WTC11 (cell line): ENCODE measurements at regions not wholly inside any gene's neighbourhood (a gene's known extent, or its start where the extent isn't known, plus 50 kb on each side); places are given as distances from the start of the nearest gene placed in this dataset.

Source experiments
- CBFB ChIP-seq: sonication (generic); formaldehyde crosslinking; IDR thresholded peaks from 2 replicates; pipeline ENCODE4 v1.8.1; 2022; ENCODE audit warnings: mild to moderate bottlenecking, low read depth, missing genetic modification reagents
- CREB1 ChIP-seq: sonication (generic); formaldehyde crosslinking; IDR thresholded peaks from 2 replicates; pipeline ENCODE4 v1.8.0; 2023; ENCODE audit warnings: mild to moderate bottlenecking, missing genetic modification reagents
- EMX1 ChIP-seq: fragments of 250-450 bp; sonication (Bioruptor Pico); IDR thresholded peaks from 2 replicates; pipeline ENCODE4 v1.8.0; 2021; ENCODE audit warnings: mild to moderate bottlenecking
- MYBL2 ChIP-seq: sonication (generic); formaldehyde crosslinking; IDR thresholded peaks from 2 replicates; pipeline ENCODE4 v1.8.1; 2023; ENCODE audit warnings: mild to moderate bottlenecking, moderate library complexity, missing genetic modification reagents
- NFYB ChIP-seq: sonication (generic); formaldehyde crosslinking; conservative IDR thresholded peaks from 2 replicates; pipeline ENCODE4 v1.8.0; 2022; ENCODE audit warnings: low read depth, missing genetic modification reagents
- NR2C2 ChIP-seq: sonication (generic); formaldehyde crosslinking; IDR thresholded peaks from 2 replicates; pipeline ENCODE4 v1.8.0; 2022; ENCODE audit warnings: mild to moderate bottlenecking, missing genetic modification reagents
- NR3C1 ChIP-seq: sonication (generic); formaldehyde crosslinking; conservative IDR thresholded peaks from 2 replicates; pipeline ENCODE4 v1.8.1; 2023; ENCODE audit warnings: low read depth, mild to moderate bottlenecking, missing genetic modification reagents
- RELA ChIP-seq: sonication (generic); formaldehyde crosslinking; IDR thresholded peaks from 2 replicates; pipeline ENCODE4 v1.8.1; 2022; ENCODE audit warnings: missing genetic modification reagents, mild to moderate bottlenecking, borderline replicate concordance
- ZNF423 ChIP-seq: fragments of 250-450 bp; sonication (Bioruptor Pico); IDR thresholded peaks from 2 replicates; pipeline ENCODE4 v2.1.2; 2022; ENCODE audit warnings: mild to moderate bottlenecking, moderate library complexity
- TF ChIP-seq, protein P1 (sequence below): sonication (generic); formaldehyde crosslinking; IDR thresholded peaks from 2 replicates; pipeline ENCODE4 v1.8.1; 2022; ENCODE audit warnings: low read depth, missing genetic modification reagents, borderline replicate concordance
- TF ChIP-seq, protein P2 (sequence below): fragments of 200-600 bp; IDR thresholded peaks from 2 replicates; pipeline ENCODE4 v1.8.0; 2022; ENCODE audit warnings: antibody characterized with exemption
- TF ChIP-seq, protein P3 (sequence below): sonication (generic); formaldehyde crosslinking; IDR thresholded peaks from 2 replicates; pipeline ENCODE4 v1.8.1; 2023; ENCODE audit warnings: mild to moderate bottlenecking, missing genetic modification reagents, moderate library complexity

DNA sequence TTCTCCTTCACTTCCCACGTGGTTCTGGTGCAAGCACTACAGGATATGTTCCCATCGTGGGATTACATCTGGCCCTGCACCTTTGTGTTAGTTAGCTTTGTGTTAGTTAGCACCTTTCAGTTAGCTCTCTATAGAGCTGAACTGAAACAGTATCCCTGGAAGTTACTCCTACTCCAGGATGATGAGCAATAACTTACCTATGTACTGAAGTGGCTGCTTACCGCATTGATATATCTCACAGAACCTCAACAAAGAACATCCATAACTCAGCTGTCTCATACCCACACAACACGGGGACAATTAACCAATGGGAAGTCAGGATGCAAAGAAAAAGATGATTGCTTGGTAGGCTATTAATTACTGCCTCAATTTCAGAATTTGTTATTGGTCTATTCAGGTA lies 146.6 kb downstream of the ASCL4 start:
- no peak for TF ChIP-seq ZNF423 (CRISPR knock-in tag)
- TF ChIP-seq, protein P1, sequence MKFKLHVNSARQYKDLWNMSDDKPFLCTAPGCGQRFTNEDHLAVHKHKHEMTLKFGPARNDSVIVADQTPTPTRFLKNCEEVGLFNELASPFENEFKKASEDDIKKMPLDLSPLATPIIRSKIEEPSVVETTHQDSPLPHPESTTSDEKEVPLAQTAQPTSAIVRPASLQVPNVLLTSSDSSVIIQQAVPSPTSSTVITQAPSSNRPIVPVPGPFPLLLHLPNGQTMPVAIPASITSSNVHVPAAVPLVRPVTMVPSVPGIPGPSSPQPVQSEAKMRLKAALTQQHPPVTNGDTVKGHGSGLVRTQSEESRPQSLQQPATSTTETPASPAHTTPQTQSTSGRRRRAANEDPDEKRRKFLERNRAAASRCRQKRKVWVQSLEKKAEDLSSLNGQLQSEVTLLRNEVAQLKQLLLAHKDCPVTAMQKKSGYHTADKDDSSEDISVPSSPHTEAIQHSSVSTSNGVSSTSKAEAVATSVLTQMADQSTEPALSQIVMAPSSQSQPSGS (CRISPR knock-in tag): no peak
- TF ChIP-seq, protein P2, sequence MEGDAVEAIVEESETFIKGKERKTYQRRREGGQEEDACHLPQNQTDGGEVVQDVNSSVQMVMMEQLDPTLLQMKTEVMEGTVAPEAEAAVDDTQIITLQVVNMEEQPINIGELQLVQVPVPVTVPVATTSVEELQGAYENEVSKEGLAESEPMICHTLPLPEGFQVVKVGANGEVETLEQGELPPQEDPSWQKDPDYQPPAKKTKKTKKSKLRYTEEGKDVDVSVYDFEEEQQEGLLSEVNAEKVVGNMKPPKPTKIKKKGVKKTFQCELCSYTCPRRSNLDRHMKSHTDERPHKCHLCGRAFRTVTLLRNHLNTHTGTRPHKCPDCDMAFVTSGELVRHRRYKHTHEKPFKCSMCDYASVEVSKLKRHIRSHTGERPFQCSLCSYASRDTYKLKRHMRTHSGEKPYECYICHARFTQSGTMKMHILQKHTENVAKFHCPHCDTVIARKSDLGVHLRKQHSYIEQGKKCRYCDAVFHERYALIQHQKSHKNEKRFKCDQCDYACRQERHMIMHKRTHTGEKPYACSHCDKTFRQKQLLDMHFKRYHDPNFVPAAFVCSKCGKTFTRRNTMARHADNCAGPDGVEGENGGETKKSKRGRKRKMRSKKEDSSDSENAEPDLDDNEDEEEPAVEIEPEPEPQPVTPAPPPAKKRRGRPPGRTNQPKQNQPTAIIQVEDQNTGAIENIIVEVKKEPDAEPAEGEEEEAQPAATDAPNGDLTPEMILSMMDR: no peak
- no peak for TF ChIP-seq NR2C2 (CRISPR knock-in tag)
- TF ChIP-seq RELA (CRISPR knock-in tag): no peak
- TF ChIP-seq CREB1 (CRISPR knock-in tag): no peak
- TF ChIP-seq, protein P3, sequence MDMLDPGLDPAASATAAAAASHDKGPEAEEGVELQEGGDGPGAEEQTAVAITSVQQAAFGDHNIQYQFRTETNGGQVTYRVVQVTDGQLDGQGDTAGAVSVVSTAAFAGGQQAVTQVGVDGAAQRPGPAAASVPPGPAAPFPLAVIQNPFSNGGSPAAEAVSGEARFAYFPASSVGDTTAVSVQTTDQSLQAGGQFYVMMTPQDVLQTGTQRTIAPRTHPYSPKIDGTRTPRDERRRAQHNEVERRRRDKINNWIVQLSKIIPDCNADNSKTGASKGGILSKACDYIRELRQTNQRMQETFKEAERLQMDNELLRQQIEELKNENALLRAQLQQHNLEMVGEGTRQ (CRISPR knock-in tag): no peak
- TF ChIP-seq EMX1: no peak
- no peak for TF ChIP-seq NFYB (CRISPR knock-in tag)
- no peak for TF ChIP-seq NR3C1
- TF ChIP-seq MYBL2: no peak
- no peak for TF ChIP-seq CBFB (CRISPR knock-in tag)
